A549 (cell line): ENCODE measurements at regions not wholly inside any gene's neighbourhood (a gene's known extent, or its start where the extent isn't known, plus 50 kb on each side); places are given as distances from the start of the nearest gene placed in this dataset.

Source experiments
- ATAC-seq, 2 experiments: fragments of 200-7000 bp in 1 of 2; fragments of >200 bp in 1 of 2; cut with Nextera tagmentation in 1 of 2; cut with Tn5 transposase in 1 of 2; 3 replicates each; pipeline versions ENCODE4 v1.8.0 to v1.9.1; 2018 to 2020; ENCODE audit warnings: mild to moderate bottlenecking in 1 of 2, moderate library complexity in 1 of 2
- CTCF ChIA-PET: fragments of 300-600 bp; sonication (Branson Sonifier 250); formaldehyde crosslinking; extraction: SDS; loops from one replicate; lab custom pipeline; 2021; ENCODE audit warnings: antibody characterized with exemption, inconsistent platforms; lab: Yijun Ruan, JAX
- POLR2A ChIA-PET: fragments of 350-600 bp; formaldehyde crosslinking; extraction: SDS; loops from one replicate; lab custom pipeline; 2021; ENCODE audit warnings: antibody characterized with exemption, inconsistent platforms; lab: Yijun Ruan, JAX
- DNase-seq, 2 experiments: peaks; one replicate each; pipeline versions ENCODE4 v3.0.0 to v3.0.0-alpha.2; 2011 to 2016; ENCODE audit warnings: low read depth in 1 of 2, low spot score in 1 of 2
- FAIRE-seq: peaks from 2 replicates; lab custom pipeline; 2011; peaks lifted over from hg19 to GRCh38; lab: Jason Lieb, UNC
- H3K27ac ChIP-seq, 2 experiments: fragments of >200 bp; sonication (Bioruptor Twin); formaldehyde crosslinking; 3 replicates each; pipeline ENCODE4 v1.5.1; 2016 to 2017
- H3K4me1 ChIP-seq: fragments of >200 bp; sonication (Bioruptor Twin); formaldehyde crosslinking; 3 replicates; pipeline ENCODE4 v1.6.1; 2016
- H3K4me2 ChIP-seq: fragments of >200 bp; sonication (Bioruptor Twin); formaldehyde crosslinking; 3 replicates; pipeline ENCODE4 v1.6.1; 2016
- H3K4me3 ChIP-seq: fragments of >200 bp; sonication (Bioruptor Twin); formaldehyde crosslinking; 3 replicates; pipeline ENCODE4 v1.5.1; 2016
- H3K9me3 ChIP-seq: fragments of >200 bp; sonication (Bioruptor Twin); formaldehyde crosslinking; 3 replicates; pipeline ENCODE4 v1.6.1; 2016
- CBX2 ChIP-seq: fragments of 200-600 bp; sonication (generic); IDR thresholded peaks from 2 replicates; pipeline ENCODE4 v1.6.1; 2016; ENCODE audit warnings: low read depth, mild to moderate bottlenecking, borderline replicate concordance
- CHD2 ChIP-seq: fragments of 150-350 bp; IDR thresholded peaks from 2 replicates; pipeline ENCODE4 v1.6.1; 2014; ENCODE audit warnings: low read length; ENCODE audit not compliant: partially characterized antibody
- CHD4 ChIP-seq: fragments of 200-600 bp; sonication (generic); IDR thresholded peaks from 2 replicates; pipeline ENCODE4 v1.6.1; 2016; ENCODE audit warnings: antibody characterized with exemption, mild to moderate bottlenecking, borderline replicate concordance
- CTCF ChIP-seq: fragments of >200 bp; sonication (Bioruptor Twin); formaldehyde crosslinking; IDR thresholded peaks from 3 replicates; pipeline ENCODE4 v1.5.1; 2016
- EHF ChIP-seq: fragments of 250-450 bp; sonication (Bioruptor Pico); IDR thresholded peaks from 2 replicates; pipeline ENCODE4 v1.5.0; 2020; ENCODE audit warnings: mild to moderate bottlenecking
- ESRRA ChIP-seq: fragments of 150-350 bp; IDR thresholded peaks from 2 replicates; pipeline ENCODE4 v1.6.1; 2014; ENCODE audit warnings: mild to moderate bottlenecking, low read length, borderline replicate concordance
- FOSL2 ChIP-seq, 2 experiments: fragments of 450-650 bp in 1 of 2; fragments of >200 bp in 1 of 2; sonication (Bioruptor Twin) in 1 of 2; formaldehyde crosslinking; IDR thresholded peaks; 2 replicates each; pipeline versions ENCODE4 v1.5.0 to v1.6.1; 2016 to 2020; ENCODE audit warnings: mild to moderate bottlenecking in 1 of 2, moderate library complexity in 1 of 2
- GATA3 ChIP-seq: IDR thresholded peaks from 2 replicates; pipeline ENCODE4 v1.6.1; 2012; ENCODE audit warnings: borderline replicate concordance
- HES2 ChIP-seq: fragments of >200 bp; sonication (Bioruptor Twin); formaldehyde crosslinking; IDR thresholded peaks from 2 replicates; pipeline ENCODE4 v1.6.1; 2016
- HEYL ChIP-seq: fragments of 250-450 bp; sonication (Bioruptor Pico); IDR thresholded peaks from 2 replicates; pipeline ENCODE4 v1.8.0; 2021; ENCODE audit warnings: mild to moderate bottlenecking, moderate library complexity
- HOXA7 ChIP-seq: fragments of 250-450 bp; sonication (Bioruptor Pico); IDR thresholded peaks from 2 replicates; pipeline ENCODE4 v1.5.0; 2020; ENCODE audit warnings: mild to moderate bottlenecking, moderate library complexity
- HOXB5 ChIP-seq: fragments of 250-450 bp; sonication (Bioruptor Pico); IDR thresholded peaks from 2 replicates; pipeline ENCODE4 v1.5.0; 2020; ENCODE audit warnings: mild to moderate bottlenecking, moderate library complexity
- JUN ChIP-seq, 2 experiments: fragments of >200 bp; sonication (Bioruptor Twin); formaldehyde crosslinking; IDR thresholded peaks; 2 replicates in 1 of 2; 3 replicates in 1 of 2; pipeline ENCODE4 v1.6.1; 2016 to 2017
- KDM1A ChIP-seq: fragments of 200-600 bp; sonication (generic); IDR thresholded peaks from 2 replicates; pipeline ENCODE4 v1.6.1; 2016; ENCODE audit warnings: low read depth, mild to moderate bottlenecking
- KDM5A ChIP-seq: fragments of 200-600 bp; sonication (generic); IDR thresholded peaks from 2 replicates; pipeline ENCODE4 v1.6.1; 2016; ENCODE audit warnings: antibody characterized with exemption, mild to moderate bottlenecking
- MAFK ChIP-seq: fragments of 450-650 bp; IDR thresholded peaks from 2 replicates; pipeline ENCODE4 v1.6.1; 2014; ENCODE audit not compliant: partially characterized antibody
- RARB ChIP-seq: fragments of 250-450 bp; sonication (Bioruptor Pico); IDR thresholded peaks from 2 replicates; pipeline ENCODE4 v1.8.0; 2021; ENCODE audit warnings: mild to moderate bottlenecking, moderate library complexity
- RNF2 ChIP-seq: fragments of 200-600 bp; sonication (generic); IDR thresholded peaks from 2 replicates; pipeline ENCODE4 v1.6.1; 2016; ENCODE audit warnings: low read depth, mild to moderate bottlenecking, antibody characterized with exemption, moderate library complexity, borderline replicate concordance
- SREBF2 ChIP-seq: fragments of 450-650 bp; IDR thresholded peaks from 2 replicates; pipeline ENCODE4 v1.6.1; 2014; ENCODE audit warnings: mild to moderate bottlenecking, moderate library complexity
- TFCP2L1 ChIP-seq: fragments of 250-450 bp; sonication (Bioruptor Pico); IDR thresholded peaks from 2 replicates; pipeline ENCODE4 v1.5.0; 2021; ENCODE audit warnings: mild to moderate bottlenecking
- TP53 ChIP-seq: fragments of 250-450 bp; sonication (Bioruptor Pico); IDR thresholded peaks from 2 replicates; pipeline ENCODE4 v1.5.0; 2021; ENCODE audit warnings: mild to moderate bottlenecking, moderate library complexity
- ZFP36 ChIP-seq: fragments of 450-650 bp; IDR thresholded peaks from 2 replicates; pipeline ENCODE4 v1.6.1; 2014; ENCODE audit warnings: borderline replicate concordance; ENCODE audit not compliant: partially characterized antibody
- ZNF302 ChIP-seq: fragments of 250-450 bp; sonication (Bioruptor Pico); IDR thresholded peaks from 2 replicates; pipeline ENCODE4 v1.9.0; 2021; ENCODE audit warnings: inconsistent platforms, mild to moderate bottlenecking, moderate library complexity
- ZSCAN20 ChIP-seq: fragments of 250-450 bp; sonication (Bioruptor Pico); IDR thresholded peaks from 2 replicates; pipeline ENCODE4 v1.8.0; 2022; ENCODE audit warnings: mild to moderate bottlenecking, moderate library complexity
- WGBS: methylation state at CpG from one replicate; pipeline ENCODE4 v1.1.6; 2017; ENCODE audit errors: missing lambda C conversion rate; 5-methylcytosine and 5-hydroxymethylcytosine counted together
- TF ChIP-seq, protein P1 (sequence below): fragments of 200-600 bp; sonication (generic); IDR thresholded peaks from 2 replicates; pipeline ENCODE4 v1.6.1; 2016; ENCODE audit warnings: antibody characterized with exemption, mild to moderate bottlenecking, moderate library complexity
- TF ChIP-seq, protein P2 (sequence below): fragments of 250-450 bp; sonication (Bioruptor Pico); IDR thresholded peaks from 2 replicates; pipeline ENCODE4 v1.5.0; 2021; ENCODE audit warnings: mild to moderate bottlenecking, moderate library complexity, borderline replicate concordance
- TF ChIP-seq, protein P3 (sequence below): fragments of 150-350 bp; IDR thresholded peaks from 2 replicates; pipeline ENCODE4 v1.6.1; 2014; ENCODE audit warnings: low read depth, mild to moderate bottlenecking, low read length

- no peaks in the 10 kb centered on the region for H3K9me3 ChIP-seq
- no peak for TF ChIP-seq FOSL2 (IDR thresholded peaks at IDR 0.05)
- TF ChIP-seq FOSL2 (CRISPR knock-in tag; IDR thresholded peaks at IDR 0.05), result no peak
- TF ChIP-seq, protein P1, sequence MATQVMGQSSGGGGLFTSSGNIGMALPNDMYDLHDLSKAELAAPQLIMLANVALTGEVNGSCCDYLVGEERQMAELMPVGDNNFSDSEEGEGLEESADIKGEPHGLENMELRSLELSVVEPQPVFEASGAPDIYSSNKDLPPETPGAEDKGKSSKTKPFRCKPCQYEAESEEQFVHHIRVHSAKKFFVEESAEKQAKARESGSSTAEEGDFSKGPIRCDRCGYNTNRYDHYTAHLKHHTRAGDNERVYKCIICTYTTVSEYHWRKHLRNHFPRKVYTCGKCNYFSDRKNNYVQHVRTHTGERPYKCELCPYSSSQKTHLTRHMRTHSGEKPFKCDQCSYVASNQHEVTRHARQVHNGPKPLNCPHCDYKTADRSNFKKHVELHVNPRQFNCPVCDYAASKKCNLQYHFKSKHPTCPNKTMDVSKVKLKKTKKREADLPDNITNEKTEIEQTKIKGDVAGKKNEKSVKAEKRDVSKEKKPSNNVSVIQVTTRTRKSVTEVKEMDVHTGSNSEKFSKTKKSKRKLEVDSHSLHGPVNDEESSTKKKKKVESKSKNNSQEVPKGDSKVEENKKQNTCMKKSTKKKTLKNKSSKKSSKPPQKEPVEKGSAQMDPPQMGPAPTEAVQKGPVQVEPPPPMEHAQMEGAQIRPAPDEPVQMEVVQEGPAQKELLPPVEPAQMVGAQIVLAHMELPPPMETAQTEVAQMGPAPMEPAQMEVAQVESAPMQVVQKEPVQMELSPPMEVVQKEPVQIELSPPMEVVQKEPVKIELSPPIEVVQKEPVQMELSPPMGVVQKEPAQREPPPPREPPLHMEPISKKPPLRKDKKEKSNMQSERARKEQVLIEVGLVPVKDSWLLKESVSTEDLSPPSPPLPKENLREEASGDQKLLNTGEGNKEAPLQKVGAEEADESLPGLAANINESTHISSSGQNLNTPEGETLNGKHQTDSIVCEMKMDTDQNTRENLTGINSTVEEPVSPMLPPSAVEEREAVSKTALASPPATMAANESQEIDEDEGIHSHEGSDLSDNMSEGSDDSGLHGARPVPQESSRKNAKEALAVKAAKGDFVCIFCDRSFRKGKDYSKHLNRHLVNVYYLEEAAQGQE, result no peak
- TF ChIP-seq EHF, result no peak
- TF ChIP-seq, protein P2, sequence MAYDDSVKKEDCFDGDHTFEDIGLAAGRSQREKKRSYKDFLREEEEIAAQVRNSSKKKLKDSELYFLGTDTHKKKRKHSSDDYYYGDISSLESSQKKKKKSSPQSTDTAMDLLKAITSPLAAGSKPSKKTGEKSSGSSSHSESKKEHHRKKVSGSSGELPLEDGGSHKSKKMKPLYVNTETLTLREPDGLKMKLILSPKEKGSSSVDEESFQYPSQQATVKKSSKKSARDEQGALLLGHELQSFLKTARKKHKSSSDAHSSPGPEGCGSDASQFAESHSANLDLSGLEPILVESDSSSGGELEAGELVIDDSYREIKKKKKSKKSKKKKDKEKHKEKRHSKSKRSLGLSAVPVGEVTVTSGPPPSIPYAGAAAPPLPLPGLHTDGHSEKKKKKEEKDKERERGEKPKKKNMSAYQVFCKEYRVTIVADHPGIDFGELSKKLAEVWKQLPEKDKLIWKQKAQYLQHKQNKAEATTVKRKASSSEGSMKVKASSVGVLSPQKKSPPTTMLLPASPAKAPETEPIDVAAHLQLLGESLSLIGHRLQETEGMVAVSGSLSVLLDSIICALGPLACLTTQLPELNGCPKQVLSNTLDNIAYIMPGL (CRISPR knock-in tag), result no peak
- TF ChIP-seq, protein P3, sequence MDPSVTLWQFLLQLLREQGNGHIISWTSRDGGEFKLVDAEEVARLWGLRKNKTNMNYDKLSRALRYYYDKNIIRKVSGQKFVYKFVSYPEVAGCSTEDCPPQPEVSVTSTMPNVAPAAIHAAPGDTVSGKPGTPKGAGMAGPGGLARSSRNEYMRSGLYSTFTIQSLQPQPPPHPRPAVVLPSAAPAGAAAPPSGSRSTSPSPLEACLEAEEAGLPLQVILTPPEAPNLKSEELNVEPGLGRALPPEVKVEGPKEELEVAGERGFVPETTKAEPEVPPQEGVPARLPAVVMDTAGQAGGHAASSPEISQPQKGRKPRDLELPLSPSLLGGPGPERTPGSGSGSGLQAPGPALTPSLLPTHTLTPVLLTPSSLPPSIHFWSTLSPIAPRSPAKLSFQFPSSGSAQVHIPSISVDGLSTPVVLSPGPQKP, result no peak
- no peak for TF ChIP-seq HOXA7 (CRISPR knock-in tag)
- no peak for TF ChIP-seq HOXB5 (CRISPR knock-in tag)
- TF ChIP-seq TFCP2L1 (CRISPR knock-in tag), result no peak
- TF ChIP-seq ZNF302 (CRISPR knock-in tag), result no peak
- no peak for TF ChIP-seq MAFK
- TF ChIP-seq TP53 (CRISPR knock-in tag), result no peak
- no peak for TF ChIP-seq CHD2
- no peak for TF ChIP-seq CBX2
- TF ChIP-seq ZFP36, result no peak
- TF ChIP-seq HES2, result no peak
- no peak for TF ChIP-seq ZSCAN20
- no peak for TF ChIP-seq RARB (CRISPR knock-in tag)
- TF ChIP-seq SREBF2, result no peak
- TF ChIP-seq HEYL (CRISPR knock-in tag), result no peak
- no peak overlapping the region for H3K27ac ChIP-seq
- DNase-seq (no peak), FAIRE-seq (no peak), ATAC-seq (no peak)
- CTCF ChIA-PET, result interaction anchor here (0.7 kb wide), 1 partner anchor 31 kb away, joined by 3 read pairs; no protein-coding TSS in a partner anchor
- WGBS, result 7% methylated on average over 2 of the region's 2 CpGs
- no peak overlapping the region for H3K4me2 ChIP-seq
- no peaks in the 10 kb centered on the region for H3K4me1 ChIP-seq
- H3K4me3 ChIP-seq, result no peak overlapping the region
- POLR2A ChIA-PET, result no interaction called here
These were observed 188.4 kb upstream of the TRPC5 start for GRCh38 chrX:112270991-112271390.

GRCh38 chrX:112266136-112266535 is 183.6 kb upstream of the TRPC5 start:
- H3K27ac ChIP-seq, result no peak overlapping the region
- ATAC-seq (no peak), DNase-seq (no peak), FAIRE-seq (no peak)
- WGBS, result 0% methylated on average over 2 of the region's 2 CpGs
- H3K9me3 ChIP-seq, result no peaks in the 10 kb centered on the region
- no peak overlapping the region for H3K4me2 ChIP-seq
- H3K4me3 ChIP-seq, result no peak overlapping the region
- CTCF ChIA-PET, result no interaction called here
- H3K4me1 ChIP-seq, result no peaks in the 10 kb centered on the region
- POLR2A ChIA-PET, result no interaction called here
- TF ChIP-seq RNF2, result no peak
- no peak for TF ChIP-seq EHF
- TF ChIP-seq KDM1A, result no peak
- TF ChIP-seq, protein P3, result no peak
- no peak for TF ChIP-seq KDM5A
- TF ChIP-seq ESRRA, result no peak
- no peak for TF ChIP-seq CHD4
- no peak for TF ChIP-seq JUN (IDR thresholded peaks at IDR 0.05)
- no peak for TF ChIP-seq HOXB5 (CRISPR knock-in tag)
- no peak for TF ChIP-seq TFCP2L1 (CRISPR knock-in tag)
- TF ChIP-seq CTCF, result no peak
- no peak for TF ChIP-seq TP53 (CRISPR knock-in tag)
- TF ChIP-seq GATA3, result no peak
- no peak for TF ChIP-seq FOSL2 (IDR thresholded peaks at IDR 0.05)
- no peak for TF ChIP-seq FOSL2 (CRISPR knock-in tag; IDR thresholded peaks at IDR 0.05)
